NCI-H345 (cell line): ENCODE measurements at regions not wholly inside any gene's neighbourhood (a gene's known extent, or its start where the extent isn't known, plus 50 kb on each side); places are given as distances from the start of the nearest gene placed in this dataset.
A peak's percentile ranks its signal among the peaks of the same experiment; 100 is the strongest.

Experiments used
- DNase-seq: peaks from one replicate; lab custom pipeline; 2025; lab: John Stamatoyannopoulos, UW

GRCh38 chr5:57841676-57842363 is 359.2 kb upstream of the ACTBL2 start:
- no peak for DNase-seq

GRCh38 chr5:57839437-57840079 is 356.9 kb upstream of the ACTBL2 start:
- no peak for DNase-seq

GRCh38 chr5:57839025-57839424 is 356.4 kb upstream of the ACTBL2 start:
- DNase-seq = no peak

GRCh38 chr5:57836921-57837320 is 354.3 kb upstream of the ACTBL2 start:
- no peak for DNase-seq

GRCh38 chr5:57836331-57836730 is 353.7 kb upstream of the ACTBL2 start:
- DNase-seq = no peak

GRCh38 chr5:57834829-57835608 is 352.4 kb upstream of the ACTBL2 start:
- peak; percentile 82 for DNase-seq

- DNase-seq = no peak
Observed at GRCh38 chr5:57833489-57833888, 350.9 kb upstream of the ACTBL2 start.

GRCh38 chr5:57832875-57833274 is 350.3 kb upstream of the ACTBL2 start:
- peak; percentile 33 for DNase-seq

GRCh38 chr5:57831932-57832331 is 349.3 kb upstream of the ACTBL2 start:
- DNase-seq = no peak

GRCh38 chr5:57831090-57831489 is 348.5 kb upstream of the ACTBL2 start:
- no peak for DNase-seq

GRCh38 chr5:57828221-57828620 is 345.6 kb upstream of the ACTBL2 start:
- DNase-seq = no peak

- DNase-seq = no peak
Observed at GRCh38 chr5:57825031-57825686, 342.5 kb upstream of the ACTBL2 start.

GRCh38 chr5:57824623-57825022 is 342.0 kb upstream of the ACTBL2 start:
- no peak for DNase-seq

GRCh38 chr5:57824047-57824446 is 341.4 kb upstream of the ACTBL2 start:
- DNase-seq = no peak

GRCh38 chr5:57822651-57823050 is 340.0 kb upstream of the ACTBL2 start:
- no peak for DNase-seq

- DNase-seq = no peak
Observed at GRCh38 chr5:57818397-57818796, 335.8 kb upstream of the ACTBL2 start.

GRCh38 chr5:57817924-57818323 is 335.3 kb upstream of the ACTBL2 start:
- DNase-seq = no peak

GRCh38 chr5:57817001-57817453 is 334.4 kb upstream of the ACTBL2 start:
- peak; percentile 28 for DNase-seq

GRCh38 chr5:57816108-57816507 is 333.5 kb upstream of the ACTBL2 start:
- DNase-seq = no peak

- DNase-seq = no peak
Observed at GRCh38 chr5:57805732-57806131, 323.1 kb upstream of the ACTBL2 start.

GRCh38 chr5:57805170-57805569 is 322.6 kb upstream of the ACTBL2 start:
- DNase-seq = no peak

GRCh38 chr5:57804505-57804904 is 321.9 kb upstream of the ACTBL2 start:
- DNase-seq = no peak
